Colonic mucosa (tissue), 4 donors: ENCODE measurements at regions not wholly inside any gene's neighbourhood (a gene's known extent, or its start where the extent isn't known, plus 50 kb on each side); places are given as distances from the start of the nearest gene placed in this dataset.

Source experiments
- DNase-seq: peaks from one replicate; pipeline ENCODE4 v3.0.0-alpha.2; 2020
- H3K27ac ChIP-seq: fragments of 200-600 bp; one replicate; pipeline ENCODE4 v1.8.0; 2021
- H3K27me3 ChIP-seq: fragments of 200-600 bp; one replicate; pipeline ENCODE4 v1.8.0; 2021
- H3K36me3 ChIP-seq: fragments of 200-600 bp; one replicate; pipeline ENCODE4 v1.8.0; 2021
- H3K4me1 ChIP-seq: fragments of 200-600 bp; one replicate; pipeline ENCODE4 v1.8.0; 2021; ENCODE audit warnings: mild to moderate bottlenecking
- H3K4me3 ChIP-seq: fragments of 200-600 bp; one replicate; pipeline ENCODE4 v1.8.0; 2021
- H3K9ac ChIP-seq, 2 donors: one replicate each; pipeline ENCODE4 v1.7.0; 2013; ENCODE audit warnings: control low read depth in 2 of 2, low read depth in 2 of 2, low read length in 2 of 2
- H3K9me3 ChIP-seq: fragments of 200-600 bp; one replicate; pipeline ENCODE4 v1.8.0; 2021
- CTCF ChIP-seq: fragments of 200-600 bp; IDR thresholded peaks from one replicate; pipeline ENCODE4 v1.8.0; 2022; ENCODE audit warnings: antibody characterized with exemption, mild to moderate bottlenecking
- intact Hi-C: fragments of 100-400 bp; cut with DNase I; formaldehyde crosslinking; loops from one replicate; pipeline ENCODE4 v1.14.1; 2022
- donor health status: healthy.
- donor health status: DM: no; HTN: no; CAD: no.
- donor health status: DM: no; HTN: no; CAD: no.

- Histone ChIP-seq H3K9me3 (no peaks in the 10 kb centered on the region), H3K36me3 (no peaks in the 10 kb centered on the region), H3K4me3 (no peak overlapping the region), H3K4me1 (no peaks in the 10 kb centered on the region), H3K9ac (no peak overlapping the region), H3K27me3 (no peaks in the 10 kb centered on the region), H3K27ac (no peak overlapping the region)
- no peak for DNase-seq
- intact Hi-C loops: no loop called here
- no peak for TF ChIP-seq CTCF
Observed at GRCh38 chr4:155571184-155571944, 95.3 kb upstream of the GUCY1A1 start.

DNA sequence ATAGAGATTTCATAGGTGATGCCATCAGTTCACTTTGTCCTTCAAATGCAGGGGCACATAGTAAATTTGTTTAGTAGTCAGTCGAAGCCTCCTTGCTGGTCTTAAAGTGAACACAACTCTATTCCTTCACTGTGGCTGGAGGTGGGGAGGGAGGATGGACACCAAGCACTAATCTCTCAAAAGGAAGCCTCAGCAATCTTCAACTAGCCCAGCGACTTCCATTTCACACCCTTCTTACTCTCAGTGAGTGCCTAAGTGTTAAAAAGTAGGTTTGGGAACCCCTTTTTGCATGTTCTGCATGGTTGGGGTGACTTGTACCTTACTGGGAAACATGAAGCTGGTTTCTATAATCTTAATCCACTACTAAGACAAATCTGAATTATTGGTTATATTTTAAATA, 96.0 kb upstream of the GUCY1A1 start:
- Histone ChIP-seq H3K4me1 (no peaks in the 10 kb centered on the region), H3K36me3 (no peaks in the 10 kb centered on the region), H3K9ac (no peak overlapping the region), H3K27me3 (no peaks in the 10 kb centered on the region), H3K4me3 (no peak overlapping the region), H3K27ac (no peak overlapping the region), H3K9me3 (no peaks in the 10 kb centered on the region)
- TF ChIP-seq CTCF: no peak
- no peak for DNase-seq
- intact Hi-C loops: no loop called here

DNA sequence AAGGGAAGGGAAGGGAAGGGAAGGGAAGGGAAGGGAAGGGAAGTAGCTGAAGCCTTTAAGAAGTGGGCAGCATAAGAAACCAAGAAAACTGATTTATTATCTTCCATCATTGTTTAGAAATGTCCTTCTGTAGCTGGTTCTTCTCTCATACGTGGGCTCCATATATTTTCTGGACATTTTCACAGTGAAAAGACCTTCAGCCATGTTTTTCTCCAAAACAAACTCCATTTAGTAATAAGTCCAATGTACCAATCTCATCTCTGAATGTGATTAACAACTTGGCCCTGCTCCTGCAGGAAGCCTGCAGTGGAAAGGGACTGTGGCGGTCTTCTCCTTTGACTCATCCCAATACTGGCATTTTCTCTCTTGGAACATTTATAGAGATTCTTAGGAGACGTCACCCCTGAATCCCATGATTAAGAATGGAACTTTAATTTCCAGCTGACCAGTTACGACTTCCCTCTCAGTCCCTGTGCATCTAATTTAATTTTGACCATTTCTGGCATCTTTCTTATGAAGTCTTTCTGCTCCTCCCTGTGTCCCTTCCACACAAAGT, 96.6 kb upstream of the GUCY1A1 start:
- intact Hi-C loops: no loop called here
- Histone ChIP-seq H3K4me3 (no peak overlapping the region), H3K27me3 (no peaks in the 10 kb centered on the region), H3K27ac (no peak overlapping the region), H3K36me3 (no peaks in the 10 kb centered on the region), H3K9ac (no peak overlapping the region), H3K4me1 (no peaks in the 10 kb centered on the region), H3K9me3 (no peaks in the 10 kb centered on the region)
- no peak for DNase-seq
- no peak for TF ChIP-seq CTCF

DNA sequence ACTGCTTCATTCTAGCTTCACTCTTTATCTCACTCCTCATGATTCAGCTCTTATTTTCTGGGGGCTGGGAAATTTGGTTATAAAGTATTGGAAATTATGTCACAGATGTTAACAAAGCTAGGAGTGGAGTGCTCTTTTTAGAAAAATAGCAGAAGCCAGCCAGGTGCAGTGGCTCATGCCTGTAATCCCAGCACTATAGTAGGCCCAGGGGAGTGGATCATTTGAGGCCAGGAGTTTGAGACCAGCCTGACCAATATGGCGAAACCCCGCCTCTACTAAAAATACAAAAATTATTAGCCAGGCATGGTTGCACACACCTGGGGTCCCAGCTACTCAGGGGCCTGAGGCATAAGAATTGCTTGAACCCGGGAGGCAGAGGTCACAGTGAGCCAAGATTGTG, 97.2 kb upstream of the GUCY1A1 start:
- H3K9me3 ChIP-seq: no peaks in the 10 kb centered on the region
- H3K4me3 ChIP-seq: no peak overlapping the region
- no peak overlapping the region for H3K27ac ChIP-seq
- no peak for DNase-seq
- H3K36me3 ChIP-seq: no peaks in the 10 kb centered on the region
- no peaks in the 10 kb centered on the region for H3K27me3 ChIP-seq
- intact Hi-C loops: no loop called here
- H3K4me1 ChIP-seq: no peaks in the 10 kb centered on the region
- no peak for TF ChIP-seq CTCF
- H3K9ac ChIP-seq: no peak overlapping the region

- TF ChIP-seq CTCF: no peak
- Histone ChIP-seq H3K4me3 (no peak overlapping the region), H3K4me1 (no peaks in the 10 kb centered on the region), H3K9me3 (no peaks in the 10 kb centered on the region), H3K27me3 (no peaks in the 10 kb centered on the region), H3K9ac (no peak overlapping the region), H3K27ac (no peak overlapping the region), H3K36me3 (no peaks in the 10 kb centered on the region)
- no peak for DNase-seq
- intact Hi-C loops: no loop called here
Observed at GRCh38 chr4:155568641-155569220, 97.9 kb upstream of the GUCY1A1 start.
